ENCODE measurements at regions not wholly inside any gene's neighbourhood (a gene's known extent, or its start where the extent isn't known, plus 50 kb on each side); places are given as distances from the start of the nearest gene placed in this dataset.
"Not testable (repeated sequence)": the region's sequence is repeated elsewhere in the genome, so short reads cannot be mapped to it uniquely, and the experiment has no call there.

- no peak for DNase-seq
Observed at GRCh38 chr1:82386365-82387011, 585.8 kb downstream of the ADGRL2 start.

GRCh38 chr1:82384776-82385175, 584.0 kb downstream of the ADGRL2 start:
- no peak for DNase-seq

- DNase-seq: no peak
Observed at GRCh38 chr1:82377201-82377884, 576.6 kb downstream of the ADGRL2 start.

GRCh38 chr1:82373710-82374109, 573.0 kb downstream of the ADGRL2 start:
- DNase-seq: no peak

GRCh38 chr1:82371844-82372498, 571.2 kb downstream of the ADGRL2 start:
- DNase-seq: no peak

- DNase-seq: no peak
Observed at GRCh38 chr1:82367456-82367855, 566.7 kb downstream of the ADGRL2 start.

- DNase-seq: no peak
Observed at GRCh38 chr1:82366689-82367088, 566.0 kb downstream of the ADGRL2 start.

GRCh38 chr1:82359541-82359940, 558.8 kb downstream of the ADGRL2 start:
- not testable (repeated sequence) for DNase-seq

GRCh38 chr1:82358706-82359105, 558.0 kb downstream of the ADGRL2 start:
- not testable (repeated sequence) for DNase-seq

- DNase-seq: not testable (repeated sequence)
Observed at GRCh38 chr1:82354546-82354945, 553.8 kb downstream of the ADGRL2 start.

GRCh38 chr1:82348487-82348886, 547.8 kb downstream of the ADGRL2 start:
- DNase-seq: no peak

- no peak for DNase-seq
Observed at GRCh38 chr1:82346141-82346540, 545.4 kb downstream of the ADGRL2 start.

- no peak for DNase-seq
Observed at GRCh38 chr1:82343381-82343780, 542.6 kb downstream of the ADGRL2 start.

GRCh38 chr1:82337635-82338034, 536.9 kb downstream of the ADGRL2 start:
- no peak for DNase-seq

- DNase-seq: no peak
Observed at GRCh38 chr1:82330330-82330729, 529.6 kb downstream of the ADGRL2 start.

- no peak for DNase-seq
Observed at GRCh38 chr1:82329226-82329625, 528.5 kb downstream of the ADGRL2 start.

- no peak for DNase-seq
Observed at GRCh38 chr1:82323144-82323841, 522.6 kb downstream of the ADGRL2 start.

- no peak for DNase-seq
Observed at GRCh38 chr1:82321794-82322193, 521.1 kb downstream of the ADGRL2 start.

- no peak for DNase-seq
Observed at GRCh38 chr1:82319546-82319945, 518.8 kb downstream of the ADGRL2 start.

GRCh38 chr1:82318921-82319320, 518.2 kb downstream of the ADGRL2 start:
- no peak for DNase-seq

- DNase-seq: no peak
Observed at GRCh38 chr1:82318265-82318664, 517.5 kb downstream of the ADGRL2 start.

- no peak for DNase-seq
Observed at GRCh38 chr1:82317671-82318070, 516.9 kb downstream of the ADGRL2 start.

GRCh38 chr1:82299656-82300055, 498.9 kb downstream of the ADGRL2 start:
- DNase-seq: no peak

- DNase-seq: no peak
Observed at GRCh38 chr1:82299056-82299455, 498.3 kb downstream of the ADGRL2 start.

Measured in NCI-H524 treated with DMSO at 0.1 percent for 48 hours (cell line).